GM10248 (cell line): ENCODE measurements at regions not wholly inside any gene's neighbourhood (a gene's known extent, or its start where the extent isn't known, plus 50 kb on each side); places are given as distances from the start of the nearest gene placed in this dataset.

Experiments used
- CTCF ChIA-PET: fragments of 300-600 bp; sonication (Branson Sonifier 250); formaldehyde crosslinking; extraction: SDS; loops from one replicate; lab custom pipeline; 2021; ENCODE audit warnings: antibody characterized with exemption; lab: Yijun Ruan, JAX
- POLR2A ChIA-PET: fragments of 350-650 bp; sonication (Branson Sonifier 250); formaldehyde crosslinking; extraction: SDS; loops from one replicate; lab custom pipeline; 2020; ENCODE audit warnings: antibody characterized with exemption; lab: Yijun Ruan, JAX
- DNase-seq: peaks from one replicate; pipeline ENCODE4 v3.0.0; 2012; ENCODE audit errors: extremely low spot score
- CTCF ChIP-seq: IDR thresholded peaks from 2 replicates; pipeline ENCODE4 v1.5.1; 2012; ENCODE audit warnings: mild to moderate bottlenecking, low read depth; ENCODE audit errors: extremely low read depth, missing control alignments, control extremely low read depth

GRCh38 chr3:43194490-43195114, 88.7 kb upstream of the POMGNT2 start:
- no peak for TF ChIP-seq CTCF
- POLR2A ChIA-PET, result no interaction called here
- DNase-seq, result no peak
- CTCF ChIA-PET, result no interaction called here

GRCh38 chr3:43194069-43194468, 88.2 kb upstream of the POMGNT2 start:
- ChIA-PET CTCF (no interaction called here), POLR2A (no interaction called here)
- no peak for TF ChIP-seq CTCF
- no peak for DNase-seq

GRCh38 chr3:43192028-43192427, 86.1 kb upstream of the POMGNT2 start:
- ChIA-PET POLR2A (no interaction called here), CTCF (no interaction called here)
- DNase-seq, result no peak

GRCh38 chr3:43191116-43191515, 85.2 kb upstream of the POMGNT2 start:
- TF ChIP-seq CTCF, result no peak
- POLR2A ChIA-PET, result no interaction called here
- DNase-seq, result no peak
- CTCF ChIA-PET, result no interaction called here

More at GRCh38 chr3:43192028-43192427, 86.1 kb upstream of the POMGNT2 start:
- no peak for TF ChIP-seq CTCF

GRCh38 chr3:43190670-43191069, 84.8 kb upstream of the POMGNT2 start:
- CTCF ChIA-PET, result no interaction called here
- no peak for DNase-seq
- POLR2A ChIA-PET, result no interaction called here

GRCh38 chr3:43187836-43188479, 82.1 kb upstream of the POMGNT2 start:
- TF ChIP-seq CTCF, result no peak
- ChIA-PET CTCF (interaction anchor here (0.9 to 1.4 kb wide), 2 partner anchors 9 to 10 kb away, joined by 4 to 5 read pairs; no protein-coding TSS in a partner anchor), POLR2A (no interaction called here)
- DNase-seq, result no peak

More at GRCh38 chr3:43190670-43191069, 84.8 kb upstream of the POMGNT2 start:
- no peak for TF ChIP-seq CTCF
